ENCODE measurements at regions not wholly inside any gene's neighbourhood (a gene's known extent, or its start where the extent isn't known, plus 50 kb on each side); places are given as distances from the start of the nearest gene placed in this dataset.

GRCh38 chr2:19122220-19122619 lies 236.2 kb downstream of the OSR1 start:
- ATAC-seq = no peak
- Mint-ChIP-seq H3K36me3 (peaks cover 0 to 11% (median 0%) of the 10 kb centered on the region in 5 donors), H3K27ac (no peak overlapping the region), H3K27me3 (peaks cover 0 to 6% (median 0%) of the 10 kb centered on the region in 5 donors), H3K4me1 (no peaks in the 10 kb centered on the region), H3K9me3 (peaks cover 0 to 8% (median 2%) of the 10 kb centered on the region in 11 donors), H3K4me3 (no peak overlapping the region)
- H3K27me3 ChIP-seq (ENCODE audit: control insufficient read depth in 2 of 2, insufficient read depth in 2 of 2, low read length in 2 of 2) = no peaks in the 10 kb centered on the region
- POLR2A ChIA-PET = no interaction called here
- no peaks in the 10 kb centered on the region for H3K4me1 ChIP-seq (ENCODE audit: control insufficient read depth in 2 of 2, insufficient read depth in 2 of 2, low read length in 2 of 2)
- no peak overlapping the region for H3K27ac ChIP-seq (ENCODE audit: low read depth, low read length)
- no peaks in the 10 kb centered on the region for H3K36me3 ChIP-seq (ENCODE audit: control insufficient read depth in 2 of 3, insufficient read depth in 3 of 3, low read length in 3 of 3)
- H3K4me3 ChIP-seq (ENCODE audit: low read length) = no peak overlapping the region
- intact Hi-C loops (cut with micrococcal nuclease) = no loop called here
- no peak for DNase-seq
- no peaks in the 10 kb centered on the region for H3K9me3 ChIP-seq (ENCODE audit: control insufficient read depth in 2 of 3, low read length in 3 of 3)
- CTCF ChIA-PET = no interaction called here

- Histone ChIP-seq H3K27ac (ENCODE audit: low read depth, low read length) (no peak overlapping the region), H3K4me1 (ENCODE audit: control insufficient read depth in 2 of 2, insufficient read depth in 2 of 2, low read length in 2 of 2) (no peaks in the 10 kb centered on the region), H3K4me3 (ENCODE audit: low read length) (no peak overlapping the region), H3K36me3 (ENCODE audit: control insufficient read depth in 2 of 3, insufficient read depth in 3 of 3, low read length in 3 of 3) (no peaks in the 10 kb centered on the region), H3K9me3 (ENCODE audit: control insufficient read depth in 2 of 3, low read length in 3 of 3) (no peaks in the 10 kb centered on the region), H3K27me3 (ENCODE audit: control insufficient read depth in 2 of 2, insufficient read depth in 2 of 2, low read length in 2 of 2) (no peaks in the 10 kb centered on the region)
- ChIA-PET POLR2A (no interaction called here), CTCF (no interaction called here)
- Mint-ChIP-seq H3K27me3 (peaks cover 0 to 8% (median 0%) of the 10 kb centered on the region in 5 donors), H3K4me1 (no peaks in the 10 kb centered on the region), H3K4me3 (no peak overlapping the region), H3K36me3 (peaks cover 0 to 12% (median 0%) of the 10 kb centered on the region in 5 donors), H3K27ac (no peak overlapping the region), H3K9me3 (peaks cover 0 to 9% (median 2%) of the 10 kb centered on the region in 11 donors)
- no peak for ATAC-seq
- no peak for DNase-seq
- intact Hi-C loops (cut with micrococcal nuclease) = no loop called here
Measured at GRCh38 chr2:19120941-19121750, 237.3 kb downstream of the OSR1 start.

GRCh38 chr2:19120181-19120580 lies 238.2 kb downstream of the OSR1 start:
- H3K27me3 Mint-ChIP-seq = peaks cover 0 to 8% (median 0%) of the 10 kb centered on the region in 5 donors
- H3K27me3 ChIP-seq (ENCODE audit: control insufficient read depth in 2 of 2, insufficient read depth in 2 of 2, low read length in 2 of 2) = no peaks in the 10 kb centered on the region
- H3K27ac Mint-ChIP-seq = no peak overlapping the region
- DNase-seq (no peak), ATAC-seq (no peak)
- POLR2A ChIA-PET = no interaction called here
- no peaks in the 10 kb centered on the region for H3K9me3 ChIP-seq (ENCODE audit: control insufficient read depth in 2 of 3, low read length in 3 of 3)
- H3K36me3 ChIP-seq (ENCODE audit: control insufficient read depth in 2 of 3, insufficient read depth in 3 of 3, low read length in 3 of 3) = no peaks in the 10 kb centered on the region
- H3K4me1 Mint-ChIP-seq = no peaks in the 10 kb centered on the region
- H3K4me3 ChIP-seq (ENCODE audit: low read length) = no peak overlapping the region
- intact Hi-C loops (cut with micrococcal nuclease) = no loop called here
- CTCF ChIA-PET = no interaction called here
- no peak overlapping the region for H3K4me3 Mint-ChIP-seq
- H3K27ac ChIP-seq (ENCODE audit: low read depth, low read length) = no peak overlapping the region
- peaks cover 0 to 9% (median 2%) of the 10 kb centered on the region in 11 donors for H3K9me3 Mint-ChIP-seq
- H3K4me1 ChIP-seq (ENCODE audit: control insufficient read depth in 2 of 2, insufficient read depth in 2 of 2, low read length in 2 of 2) = no peaks in the 10 kb centered on the region
- H3K36me3 Mint-ChIP-seq = peaks cover 0 to 12% (median 0%) of the 10 kb centered on the region in 5 donors

GRCh38 chr2:19119326-19120001 lies 239.0 kb downstream of the OSR1 start:
- no peaks in the 10 kb centered on the region for H3K27me3 ChIP-seq (ENCODE audit: control insufficient read depth in 2 of 2, insufficient read depth in 2 of 2, low read length in 2 of 2)
- DNase-seq (no peak), ATAC-seq (no peak)
- no peak overlapping the region for H3K27ac ChIP-seq (ENCODE audit: low read depth, low read length)
- no peaks in the 10 kb centered on the region for H3K9me3 ChIP-seq (ENCODE audit: control insufficient read depth in 2 of 3, low read length in 3 of 3)
- H3K36me3 ChIP-seq (ENCODE audit: control insufficient read depth in 2 of 3, insufficient read depth in 3 of 3, low read length in 3 of 3) = no peaks in the 10 kb centered on the region
- Mint-ChIP-seq H3K4me3 (no peak overlapping the region), H3K4me1 (no peaks in the 10 kb centered on the region), H3K36me3 (peaks cover 0 to 12% (median 0%) of the 10 kb centered on the region in 5 donors), H3K27ac (no peak overlapping the region), H3K9me3 (peaks cover 0 to 9% (median 2%) of the 10 kb centered on the region in 11 donors), H3K27me3 (peaks cover 0 to 8% (median 0%) of the 10 kb centered on the region in 5 donors)
- no peaks in the 10 kb centered on the region for H3K4me1 ChIP-seq (ENCODE audit: control insufficient read depth in 2 of 2, insufficient read depth in 2 of 2, low read length in 2 of 2)
- CTCF ChIA-PET = no interaction called here
- intact Hi-C loops (cut with micrococcal nuclease) = no loop called here
- H3K4me3 ChIP-seq (ENCODE audit: low read length) = no peak overlapping the region
- POLR2A ChIA-PET = no interaction called here

- peaks cover 0 to 9% (median 2%) of the 10 kb centered on the region in 11 donors for H3K9me3 Mint-ChIP-seq
- intact Hi-C loops (cut with micrococcal nuclease) = no loop called here
- DNase-seq = no peak
- no peak overlapping the region for H3K4me3 Mint-ChIP-seq
- Histone ChIP-seq H3K4me1 (ENCODE audit: control insufficient read depth in 2 of 2, insufficient read depth in 2 of 2, low read length in 2 of 2) (no peaks in the 10 kb centered on the region), H3K27ac (ENCODE audit: low read depth, low read length) (no peak overlapping the region), H3K36me3 (ENCODE audit: control insufficient read depth in 2 of 3, insufficient read depth in 3 of 3, low read length in 3 of 3) (no peaks in the 10 kb centered on the region), H3K4me3 (ENCODE audit: low read length) (no peak overlapping the region), H3K27me3 (ENCODE audit: control insufficient read depth in 2 of 2, insufficient read depth in 2 of 2, low read length in 2 of 2) (no peaks in the 10 kb centered on the region), H3K9me3 (ENCODE audit: control insufficient read depth in 2 of 3, low read length in 3 of 3) (no peaks in the 10 kb centered on the region)
- H3K27me3 Mint-ChIP-seq = peaks cover 0 to 8% (median 4%) of the 10 kb centered on the region in 5 donors
- H3K36me3 Mint-ChIP-seq = peaks cover 0 to 9% (median 0%) of the 10 kb centered on the region in 5 donors
- CTCF ChIA-PET = no interaction called here
- no peak for ATAC-seq
- no peak overlapping the region for H3K27ac Mint-ChIP-seq
- H3K4me1 Mint-ChIP-seq = no peaks in the 10 kb centered on the region
- POLR2A ChIA-PET = no interaction called here
Measured at GRCh38 chr2:19116918-19117317, 241.5 kb downstream of the OSR1 start.

GRCh38 chr2:19114754-19115231 lies 243.6 kb downstream of the OSR1 start:
- POLR2A ChIA-PET = no interaction called here

More at GRCh38 chr2:19114754-19115231, 243.6 kb downstream of the OSR1 start:
- CTCF ChIA-PET = no interaction called here
- no peaks in the 10 kb centered on the region for H3K27me3 ChIP-seq (ENCODE audit: control insufficient read depth in 2 of 2, insufficient read depth in 2 of 2, low read length in 2 of 2)
- Mint-ChIP-seq H3K9me3 (peaks cover 0 to 9% (median 2%) of the 10 kb centered on the region in 11 donors), H3K4me3 (no peak overlapping the region), H3K36me3 (peaks cover 0 to 5% (median 0%) of the 10 kb centered on the region in 5 donors), H3K4me1 (no peaks in the 10 kb centered on the region), H3K27me3 (peaks cover 0 to 8% (median 4%) of the 10 kb centered on the region in 5 donors), H3K27ac (no peak overlapping the region)
- no peak for ATAC-seq
- H3K4me3 ChIP-seq (ENCODE audit: low read length) = no peak overlapping the region
- H3K4me1 ChIP-seq (ENCODE audit: control insufficient read depth in 2 of 2, insufficient read depth in 2 of 2, low read length in 2 of 2) = no peaks in the 10 kb centered on the region
- H3K9me3 ChIP-seq (ENCODE audit: control insufficient read depth in 2 of 3, low read length in 3 of 3) = no peaks in the 10 kb centered on the region
- DNase-seq = no peak
- intact Hi-C loops (cut with micrococcal nuclease) = no loop called here
- H3K36me3 ChIP-seq (ENCODE audit: control insufficient read depth in 2 of 3, insufficient read depth in 3 of 3, low read length in 3 of 3) = no peaks in the 10 kb centered on the region
- H3K27ac ChIP-seq (ENCODE audit: low read depth, low read length) = no peak overlapping the region
